IMR-90 (cell line): ENCODE measurements at regions not wholly inside any gene's neighbourhood (a gene's known extent, or its start where the extent isn't known, plus 50 kb on each side); places are given as distances from the start of the nearest gene placed in this dataset.

ENCODE experiments used
- ATAC-seq: fragments of 200-7000 bp; cut with Tn5 transposase; 2 replicates; pipeline ENCODE4 v1.9.1; 2020; ENCODE audit warnings: low read depth, mild to moderate bottlenecking, moderate library complexity
- BruUV-seq: library from RNA; stranded (reverse); fragments of 400-500 nt; replicated peaks from 2 replicates; lab custom pipeline; 2021; lab: Mats Ljungman, UMichigan
- CTCF ChIA-PET: fragments of 300-600 bp; formaldehyde crosslinking; extraction: SDS; loops from one replicate; lab custom pipeline; 2021; ENCODE audit warnings: antibody characterized with exemption; lab: Yijun Ruan, JAX
- POLR2A ChIA-PET: fragments of 300-600 bp; sonication (Branson Sonifier 250); formaldehyde crosslinking; loops from one replicate; lab custom pipeline; 2022; ENCODE audit warnings: antibody characterized with exemption; ENCODE audit not compliant: unreplicated experiment; lab: Charles Lee
- DNase-seq: peaks from one replicate; pipeline ENCODE4 v3.0.0; 2013
- H2AFZ ChIP-seq: replicated peaks from 2 replicates; pipeline ENCODE3; 2013; ENCODE audit warnings: low read length, mild to moderate bottlenecking; ENCODE audit not compliant: poor library complexity
- H2AK5ac ChIP-seq: 2 replicates; pipeline ENCODE4 v1.6.1; 2013; ENCODE audit warnings: low read depth, low read length, inconsistent platforms
- H2AK9ac ChIP-seq: replicated peaks from 2 replicates; pipeline ENCODE3; 2013; ENCODE audit warnings: mild to moderate bottlenecking, low read depth, low read length, moderate library complexity; ENCODE audit not compliant: poor library complexity
- H2BK120ac ChIP-seq: 2 replicates; pipeline ENCODE4 v1.6.1; 2013; ENCODE audit warnings: low read depth, low read length, inconsistent platforms
- H2BK15ac ChIP-seq: 3 replicates; pipeline ENCODE4 v1.6.1; 2013; ENCODE audit warnings: low read depth, low read length, inconsistent platforms
- H2BK20ac ChIP-seq: 2 replicates; pipeline ENCODE4 v1.6.1; 2013; ENCODE audit warnings: low read depth, mild to moderate bottlenecking, inconsistent platforms, low read length, moderate library complexity
- H2BK5ac ChIP-seq: 2 replicates; pipeline ENCODE4 v1.6.1; 2013; ENCODE audit warnings: mild to moderate bottlenecking, low read depth, low read length, inconsistent platforms; ENCODE audit not compliant: poor library complexity, severe bottlenecking
- H3K14ac ChIP-seq: replicated peaks from 2 replicates; pipeline ENCODE4 v1.6.1; 2013; ENCODE audit warnings: low read depth, low read length, inconsistent platforms
- H3K18ac ChIP-seq: 2 replicates; pipeline ENCODE4 v1.6.1; 2013; ENCODE audit warnings: low read depth, low read length, control low read depth
- H3K23ac ChIP-seq: 2 replicates; pipeline ENCODE4 v1.6.1; 2013; ENCODE audit warnings: low read depth, low read length, inconsistent platforms
- H3K27ac ChIP-seq: 2 replicates; pipeline ENCODE4 v1.5.1; 2013; ENCODE audit warnings: mild to moderate bottlenecking, control low read depth, low read length; ENCODE audit not compliant: insufficient read depth
- H3K27me3 ChIP-seq: 2 replicates; pipeline ENCODE4 v1.6.1; 2013; ENCODE audit warnings: low read length; ENCODE audit not compliant: control insufficient read depth, insufficient read depth
- H3K36me3 ChIP-seq: 2 replicates; pipeline ENCODE4 v1.6.1; 2013; ENCODE audit warnings: low read length, mixed read lengths; ENCODE audit not compliant: control insufficient read depth, insufficient read depth
- H3K4ac ChIP-seq: 2 replicates; pipeline ENCODE4 v1.6.1; 2013; ENCODE audit warnings: low read depth, low read length, inconsistent platforms
- H3K4me1 ChIP-seq: 2 replicates; pipeline ENCODE4 v1.6.1; 2013; ENCODE audit warnings: low read length, mixed read lengths; ENCODE audit not compliant: control insufficient read depth, insufficient read depth
- H3K4me2 ChIP-seq: 2 replicates; pipeline ENCODE4 v1.6.1; 2013; ENCODE audit warnings: low read depth, mild to moderate bottlenecking, control low read depth, low read length, moderate library complexity
- H3K4me3 ChIP-seq: 2 replicates; pipeline ENCODE4 v1.5.1; 2013; ENCODE audit warnings: low read depth, mild to moderate bottlenecking, control low read depth, low read length, moderate library complexity; ENCODE audit not compliant: insufficient read depth
- H3K56ac ChIP-seq: 2 replicates; pipeline ENCODE4 v1.6.1; 2013; ENCODE audit warnings: low read length, inconsistent platforms; ENCODE audit not compliant: insufficient read depth; ENCODE audit errors: extremely low read depth
- H3K79me1 ChIP-seq, 2 experiments: 2 replicates each; pipeline ENCODE4 v1.6.1; 2013; ENCODE audit warnings: low read length in 2 of 2, inconsistent platforms in 1 of 2, low read depth in 1 of 2
- H3K9ac ChIP-seq: 2 replicates; pipeline ENCODE4 v1.6.1; 2013; ENCODE audit warnings: low read depth, low read length, control low read depth
- H3K9me1 ChIP-seq: 2 replicates; pipeline ENCODE4 v1.6.1; 2013; ENCODE audit warnings: low read length, inconsistent platforms; ENCODE audit not compliant: insufficient read depth
- H3K9me3 ChIP-seq: 2 replicates; pipeline ENCODE4 v1.6.1; 2013; ENCODE audit warnings: low read length; ENCODE audit not compliant: control insufficient read depth, insufficient read depth
- H4K20me1 ChIP-seq: 2 replicates; pipeline ENCODE4 v1.6.1; 2013; ENCODE audit warnings: low read length, inconsistent platforms; ENCODE audit not compliant: insufficient read depth
- H4K5ac ChIP-seq: 2 replicates; pipeline ENCODE4 v1.6.1; 2013; ENCODE audit warnings: mild to moderate bottlenecking, low read depth, low read length, control low read depth
- H4K8ac ChIP-seq, 2 experiments: 2 replicates each; pipeline ENCODE4 v1.6.1; 2013; ENCODE audit warnings: low read depth in 2 of 2, low read length in 2 of 2, control low read depth in 1 of 2, inconsistent platforms in 1 of 2
- H4K91ac ChIP-seq: 2 replicates; pipeline ENCODE4 v1.6.1; 2013; ENCODE audit warnings: low read depth, low read length, inconsistent platforms; ENCODE audit not compliant: insufficient read depth
- CHD1 ChIP-seq: IDR thresholded peaks from 2 replicates; pipeline ENCODE4 v1.6.1; 2012; ENCODE audit warnings: low read depth, low read length, improper control_type of control experiment
- WGBS, 2 experiments: methylation state at CpG; one replicate each; pipeline versions ENCODE4 v1.1.5 to v1.1.7; 2013; ENCODE audit warnings: missing lambda C conversion rate in 2 of 2; ENCODE audit not compliant: insufficient read length in 1 of 2; ENCODE audit errors: extremely low coverage in 2 of 2; 5-methylcytosine and 5-hydroxymethylcytosine counted together
- dilution Hi-C: fragments of 300-500 bp; cut with HindIII; formaldehyde crosslinking; loops from one replicate; pipeline ENCODE4 v1.14.3; 2018; ENCODE audit warnings: low sequenced_read_pairs; ENCODE audit not compliant: unreplicated experiment
- in situ Hi-C: fragments of 300-500 bp; cut with MboI; formaldehyde crosslinking; loops from 3 replicates; pipeline ENCODE4 v1.14.3; 2019; ENCODE audit warnings: low sequenced_read_pairs, inconsistent platforms, mixed read lengths
- intact Hi-C: fragments of 100-400 bp; cut with micrococcal nuclease; formaldehyde crosslinking; loops from 2 replicates; pipeline ENCODE4 v1.10.0; 2022

DNA sequence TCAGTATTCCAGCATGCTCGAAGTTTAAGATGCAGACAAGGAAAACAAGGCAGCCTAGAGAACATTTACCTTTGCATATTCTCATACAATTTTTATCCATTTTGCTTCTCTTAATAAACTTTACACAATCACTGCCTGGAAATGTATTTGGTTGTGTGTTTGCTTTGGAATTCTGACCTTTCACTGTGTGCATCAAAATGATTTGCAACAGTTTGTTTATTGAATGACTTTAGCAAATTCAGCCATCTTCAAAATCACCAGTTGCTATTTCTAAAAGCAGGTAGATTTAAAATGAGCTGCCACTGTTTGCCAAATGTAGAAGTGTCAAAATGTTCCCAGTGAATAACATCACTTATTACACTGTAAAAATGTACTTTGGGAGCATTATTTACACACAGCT is 669.9 kb downstream of the SLC16A7 start:
- Histone ChIP-seq H2BK15ac (no peak overlapping the region), H3K9ac (no peak overlapping the region), H3K27me3 (no peaks in the 10 kb centered on the region), H3K9me3 (no peaks in the 10 kb centered on the region), H3K4me2 (no peak overlapping the region), H4K8ac (no peak overlapping the region; a peak in 1 of 4 replicates), H2AFZ (no peak overlapping the region), H3K56ac (no peak overlapping the region), H2BK120ac (peak overlapping the region; percentile 7; the same call in 1 of the 2 replicates), H4K91ac (no peak overlapping the region), H3K18ac (no peak overlapping the region; the same call in 1 of the 2 replicates), H2BK20ac (peak overlapping the region; percentile 35; the same call in 1 of the 2 replicates), H2AK5ac (no peak overlapping the region), H4K20me1 (no peaks in the 10 kb centered on the region), H3K4me3 (no peak overlapping the region), H2BK5ac (no peak overlapping the region), H3K23ac (no peak overlapping the region), H3K27ac (no peak overlapping the region), H3K9me1 (no peaks in the 10 kb centered on the region), H3K36me3 (no peaks in the 10 kb centered on the region), H3K79me1 (no peaks in the 10 kb centered on the region), H3K4me1 (peaks cover 1% of the 10 kb centered on the region; the same call in 1 of the 2 replicates), H3K4ac (no peak overlapping the region), H4K5ac (no peak overlapping the region), H3K14ac (no peak overlapping the region), H2AK9ac (no peak overlapping the region)
- dilution Hi-C loops (no loop called here), in situ Hi-C loops (no loop called here), intact Hi-C loops (loop anchor here (10.0 kb wide), 1 partner anchor 1739 kb away; no protein-coding TSS in a partner anchor)
- WGBS, 2 experiments: no CpG with 5 or more reads among the region's 1 CpG
- DNase-seq (no peak), ATAC-seq (no peak)
- ChIA-PET CTCF (no interaction called here), POLR2A (no interaction called here)
- BruUV-seq: no TSS peak
- TF ChIP-seq CHD1: no peak
